ENCODE measurements at regions not wholly inside any gene's neighbourhood (a gene's known extent, or its start where the extent isn't known, plus 50 kb on each side); places are given as distances from the start of the nearest gene placed in this dataset.

- TF ChIP-seq RARB (CRISPR knock-in tag; IDR thresholded peaks at IDR 0.05) (no peak), OSR1 (CRISPR knock-in tag; IDR thresholded peaks at IDR 0.05) (no peak), ZFP30 (CRISPR knock-in tag; IDR thresholded peaks at IDR 0.05) (no peak), TSHZ2 (CRISPR knock-in tag; IDR thresholded peaks at IDR 0.05) (no peak), ZFP3 (CRISPR knock-in tag; IDR thresholded peaks at IDR 0.05) (no peak), ZC3H10 (CRISPR knock-in tag; IDR thresholded peaks at IDR 0.05) (no peak), SNAI2 (CRISPR knock-in tag; IDR thresholded peaks at IDR 0.05) (no peak), PPARA (CRISPR knock-in tag; IDR thresholded peaks at IDR 0.05; ENCODE audit: borderline replicate concordance) (no peak), CSRNP3 (CRISPR knock-in tag; IDR thresholded peaks at IDR 0.05) (no peak), ZNF8 (CRISPR knock-in tag; IDR thresholded peaks at IDR 0.05) (no peak), TOX (CRISPR knock-in tag; IDR thresholded peaks at IDR 0.05; ENCODE audit: borderline replicate concordance) (no peak)
- TF ChIP-seq, protein P1, sequence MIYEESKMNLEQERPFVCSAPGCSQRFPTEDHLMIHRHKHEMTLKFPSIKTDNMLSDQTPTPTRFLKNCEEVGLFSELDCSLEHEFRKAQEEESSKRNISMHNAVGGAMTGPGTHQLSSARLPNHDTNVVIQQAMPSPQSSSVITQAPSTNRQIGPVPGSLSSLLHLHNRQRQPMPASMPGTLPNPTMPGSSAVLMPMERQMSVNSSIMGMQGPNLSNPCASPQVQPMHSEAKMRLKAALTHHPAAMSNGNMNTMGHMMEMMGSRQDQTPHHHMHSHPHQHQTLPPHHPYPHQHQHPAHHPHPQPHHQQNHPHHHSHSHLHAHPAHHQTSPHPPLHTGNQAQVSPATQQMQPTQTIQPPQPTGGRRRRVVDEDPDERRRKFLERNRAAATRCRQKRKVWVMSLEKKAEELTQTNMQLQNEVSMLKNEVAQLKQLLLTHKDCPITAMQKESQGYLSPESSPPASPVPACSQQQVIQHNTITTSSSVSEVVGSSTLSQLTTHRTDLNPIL (CRISPR knock-in tag; IDR thresholded peaks at IDR 0.05; ENCODE audit: low read depth), result no peak
- TF ChIP-seq, protein P2, sequence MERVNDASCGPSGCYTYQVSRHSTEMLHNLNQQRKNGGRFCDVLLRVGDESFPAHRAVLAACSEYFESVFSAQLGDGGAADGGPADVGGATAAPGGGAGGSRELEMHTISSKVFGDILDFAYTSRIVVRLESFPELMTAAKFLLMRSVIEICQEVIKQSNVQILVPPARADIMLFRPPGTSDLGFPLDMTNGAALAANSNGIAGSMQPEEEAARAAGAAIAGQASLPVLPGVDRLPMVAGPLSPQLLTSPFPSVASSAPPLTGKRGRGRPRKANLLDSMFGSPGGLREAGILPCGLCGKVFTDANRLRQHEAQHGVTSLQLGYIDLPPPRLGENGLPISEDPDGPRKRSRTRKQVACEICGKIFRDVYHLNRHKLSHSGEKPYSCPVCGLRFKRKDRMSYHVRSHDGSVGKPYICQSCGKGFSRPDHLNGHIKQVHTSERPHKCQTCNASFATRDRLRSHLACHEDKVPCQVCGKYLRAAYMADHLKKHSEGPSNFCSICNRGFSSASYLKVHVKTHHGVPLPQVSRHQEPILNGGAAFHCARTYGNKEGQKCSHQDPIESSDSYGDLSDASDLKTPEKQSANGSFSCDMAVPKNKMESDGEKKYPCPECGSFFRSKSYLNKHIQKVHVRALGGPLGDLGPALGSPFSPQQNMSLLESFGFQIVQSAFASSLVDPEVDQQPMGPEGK (CRISPR knock-in tag; IDR thresholded peaks at IDR 0.05; ENCODE audit: borderline replicate concordance), result no peak
Measured at GRCh38 chr3:30188713-30189112, 417.7 kb upstream of the TGFBR2 start.

Data from SK-N-SH treated with all-trans-retinoic acid at 6 μM for 48 hours (cell line).